Naive B cell (primary cell): ENCODE measurements at regions not wholly inside any gene's neighbourhood (a gene's known extent, or its start where the extent isn't known, plus 50 kb on each side); places are given as distances from the start of the nearest gene placed in this dataset.
A peak's percentile ranks its signal among the peaks of the same experiment; 100 is the strongest.

ENCODE experiments used
- ATAC-seq, 2 donors: fragments of 150-1000 bp; cut with Tn5 transposase; 2 replicates each; pipeline ENCODE4 v1.10.0; 2021; ENCODE audit warnings: low read depth in 2 of 2, mild to moderate bottlenecking in 2 of 2, moderate library complexity in 2 of 2
- DNase-seq: peaks from one replicate; pipeline ENCODE4 v3.0.0; 2022
- H3K27ac Mint-ChIP-seq, 6 donors: one replicate each; pipeline ENCODE4 v1.8.0; 2020 to 2022; ENCODE audit warnings: mild to moderate bottlenecking in 6 of 6, mixed read lengths in 6 of 6, moderate library complexity in 5 of 6, inconsistent platforms in 2 of 6
- H3K27me3 Mint-ChIP-seq, 3 donors: one replicate each; pipeline ENCODE4 v1.8.0; 2021 to 2022; ENCODE audit warnings: mixed read lengths in 3 of 3, mild to moderate bottlenecking in 1 of 3
- H3K36me3 Mint-ChIP-seq, 2 donors: one replicate each; pipeline ENCODE4 v1.8.0; 2020 to 2022; ENCODE audit warnings: mixed read lengths in 2 of 2, inconsistent platforms in 1 of 2, mild to moderate bottlenecking in 1 of 2
- H3K4me1 Mint-ChIP-seq, 3 donors: one replicate each; pipeline ENCODE4 v1.8.0; 2020 to 2022; ENCODE audit warnings: mixed read lengths in 3 of 3, inconsistent platforms in 1 of 3, mild to moderate bottlenecking in 1 of 3, moderate library complexity in 1 of 3
- H3K4me3 Mint-ChIP-seq, 8 donors: one replicate each; pipeline ENCODE4 v1.8.0; 2020 to 2022; ENCODE audit warnings: mild to moderate bottlenecking in 8 of 8, mixed read lengths in 8 of 8, moderate library complexity in 8 of 8, inconsistent platforms in 2 of 8
- H3K9me3 Mint-ChIP-seq, 7 donors: one replicate each; pipeline ENCODE4 v1.8.0; 2020 to 2022; ENCODE audit warnings: mixed read lengths in 7 of 7, mild to moderate bottlenecking in 5 of 7, inconsistent platforms in 2 of 7, moderate library complexity in 1 of 7

- no peaks in the 10 kb centered on the region for H3K4me1 Mint-ChIP-seq
- peaks cover 8 to 54% (median 31%) of the 10 kb centered on the region in 3 donors for H3K27me3 Mint-ChIP-seq
- H3K36me3 Mint-ChIP-seq: peaks cover 8 to 16% of the 10 kb centered on the region in 2 donors
Measured at GRCh38 chr7:32385316-32385956, 104.7 kb downstream of the LSM5 start.

GRCh38 chr7:32381024-32381601 lies 109.1 kb downstream of the LSM5 start:
- Mint-ChIP-seq H3K27me3 (peaks cover 16 to 49% (median 38%) of the 10 kb centered on the region in 3 donors), H3K36me3 (peaks cover 4 to 16% of the 10 kb centered on the region in 2 donors), H3K4me1 (no peaks in the 10 kb centered on the region), H3K9me3 (peaks cover 0 to 12% (median 5%) of the 10 kb centered on the region in 7 donors), H3K27ac (peak overlapping the region in 1 of 6 donors; percentile 1), H3K4me3 (no peak overlapping the region)
- DNase-seq (no peak), ATAC-seq (no peak)

More at GRCh38 chr7:32385316-32385956, 104.7 kb downstream of the LSM5 start:
- DNase-seq (no peak), ATAC-seq (no peak)
- Mint-ChIP-seq H3K27ac (no peak overlapping the region), H3K4me3 (no peak overlapping the region), H3K9me3 (peaks cover 0 to 12% (median 4%) of the 10 kb centered on the region in 7 donors)

- no peak overlapping the region for H3K27ac Mint-ChIP-seq
- peaks cover 16 to 39% (median 32%) of the 10 kb centered on the region in 3 donors for H3K27me3 Mint-ChIP-seq
- ATAC-seq (no peak), DNase-seq (no peak)
- no peaks in the 10 kb centered on the region for H3K4me1 Mint-ChIP-seq
- no peak overlapping the region for H3K4me3 Mint-ChIP-seq
- H3K9me3 Mint-ChIP-seq: peaks cover 0 to 12% (median 5%) of the 10 kb centered on the region in 7 donors
- peaks cover 4 to 16% of the 10 kb centered on the region in 2 donors for H3K36me3 Mint-ChIP-seq
Measured at GRCh38 chr7:32379510-32380112, 110.6 kb downstream of the LSM5 start.

- H3K9me3 Mint-ChIP-seq: peaks cover 0 to 12% (median 8%) of the 10 kb centered on the region in 7 donors
- H3K4me1 Mint-ChIP-seq: no peaks in the 10 kb centered on the region
- no peak overlapping the region for H3K4me3 Mint-ChIP-seq
- DNase-seq (no peak), ATAC-seq (no peak)
- H3K27ac Mint-ChIP-seq: no peak overlapping the region
- H3K36me3 Mint-ChIP-seq: peaks cover 4 to 16% of the 10 kb centered on the region in 2 donors
- peaks cover 16 to 33% (median 30%) of the 10 kb centered on the region in 3 donors for H3K27me3 Mint-ChIP-seq
Measured at GRCh38 chr7:32378988-32379387, 111.2 kb downstream of the LSM5 start.

GRCh38 chr7:32364581-32364980 lies 125.6 kb downstream of the LSM5 start:
- peaks cover 15 to 26% (median 19%) of the 10 kb centered on the region in 3 donors for H3K27me3 Mint-ChIP-seq
- peaks cover 12 to 40% (median 17%) of the 10 kb centered on the region in 7 donors for H3K9me3 Mint-ChIP-seq
- no peak overlapping the region for H3K27ac Mint-ChIP-seq
- H3K36me3 Mint-ChIP-seq: peaks cover 8 to 20% of the 10 kb centered on the region in 2 donors
- no peak for DNase-seq
- no peaks in the 10 kb centered on the region for H3K4me1 Mint-ChIP-seq
- no peak for ATAC-seq
- no peak overlapping the region for H3K4me3 Mint-ChIP-seq

GRCh38 chr7:32360127-32360526 lies 130.1 kb downstream of the LSM5 start:
- Mint-ChIP-seq H3K36me3 (no peaks in the 10 kb centered on the region), H3K4me3 (no peak overlapping the region), H3K9me3 (peaks cover 0 to under 1% (median 0%) of the 10 kb centered on the region in 7 donors), H3K27me3 (peaks cover 20 to 28% (median 20%) of the 10 kb centered on the region in 3 donors), H3K27ac (no peak overlapping the region), H3K4me1 (no peaks in the 10 kb centered on the region)
- ATAC-seq (no peak), DNase-seq (no peak)

GRCh38 chr7:32357535-32358277 lies 132.5 kb downstream of the LSM5 start:
- no peaks in the 10 kb centered on the region for H3K4me1 Mint-ChIP-seq
- ATAC-seq: no peak
- DNase-seq: no peak
- no peaks in the 10 kb centered on the region for H3K9me3 Mint-ChIP-seq
- no peaks in the 10 kb centered on the region for H3K36me3 Mint-ChIP-seq
- no peak overlapping the region for H3K4me3 Mint-ChIP-seq
- H3K27me3 Mint-ChIP-seq: peaks cover 20 to 28% (median 24%) of the 10 kb centered on the region in 3 donors
- H3K27ac Mint-ChIP-seq: no peak overlapping the region

GRCh38 chr7:32347244-32347828 lies 142.8 kb downstream of the LSM5 start:
- Mint-ChIP-seq H3K4me1 (no peaks in the 10 kb centered on the region), H3K27me3 (peaks cover 0 to 7% (median 6%) of the 10 kb centered on the region in 3 donors)

GRCh38 chr7:32346253-32346652 lies 143.9 kb downstream of the LSM5 start:
- DNase-seq (no peak), ATAC-seq (no peak)
- Mint-ChIP-seq H3K4me3 (no peak overlapping the region), H3K36me3 (no peaks in the 10 kb centered on the region), H3K9me3 (peaks cover 2 to 31% (median 8%) of the 10 kb centered on the region in 7 donors), H3K27ac (no peak overlapping the region), H3K27me3 (peaks cover 0 to 7% (median 6%) of the 10 kb centered on the region in 3 donors), H3K4me1 (no peaks in the 10 kb centered on the region)

More at GRCh38 chr7:32347244-32347828, 142.8 kb downstream of the LSM5 start:
- Mint-ChIP-seq H3K4me3 (no peak overlapping the region), H3K27ac (no peak overlapping the region), H3K36me3 (no peaks in the 10 kb centered on the region), H3K9me3 (peaks cover 2 to 31% (median 8%) of the 10 kb centered on the region in 7 donors)
- DNase-seq (no peak), ATAC-seq (no peak)

- H3K27ac Mint-ChIP-seq: no peak overlapping the region
- H3K4me3 Mint-ChIP-seq: no peak overlapping the region
- no peak for DNase-seq
- no peaks in the 10 kb centered on the region for H3K36me3 Mint-ChIP-seq
- ATAC-seq: no peak
- H3K4me1 Mint-ChIP-seq: no peaks in the 10 kb centered on the region
- H3K27me3 Mint-ChIP-seq: peaks cover 5 to 23% (median 6%) of the 10 kb centered on the region in 3 donors
- H3K9me3 Mint-ChIP-seq: peaks cover 5 to 19% (median 11%) of the 10 kb centered on the region in 7 donors
Measured at GRCh38 chr7:32336726-32337125, 153.5 kb downstream of the LSM5 start.

GRCh38 chr7:32335107-32335506 lies 155.1 kb downstream of the LSM5 start:
- Mint-ChIP-seq H3K4me3 (no peak overlapping the region), H3K9me3 (peaks cover 11 to 26% (median 14%) of the 10 kb centered on the region in 7 donors), H3K4me1 (no peaks in the 10 kb centered on the region), H3K27me3 (peaks cover 5 to 23% (median 6%) of the 10 kb centered on the region in 3 donors), H3K27ac (no peak overlapping the region), H3K36me3 (no peaks in the 10 kb centered on the region)
- ATAC-seq (no peak), DNase-seq (no peak)

- Mint-ChIP-seq H3K27ac (no peak overlapping the region), H3K27me3 (peaks cover 0 to 6% (median 0%) of the 10 kb centered on the region in 3 donors), H3K4me3 (no peak overlapping the region), H3K4me1 (no peaks in the 10 kb centered on the region), H3K9me3 (peaks cover 11 to 26% (median 11%) of the 10 kb centered on the region in 7 donors), H3K36me3 (no peaks in the 10 kb centered on the region)
- no peak for DNase-seq
- ATAC-seq: no peak
Measured at GRCh38 chr7:32330602-32331001, 159.6 kb downstream of the LSM5 start.

GRCh38 chr7:32326078-32326477 lies 164.1 kb downstream of the LSM5 start:
- no peak overlapping the region for H3K4me3 Mint-ChIP-seq

More at GRCh38 chr7:32326078-32326477, 164.1 kb downstream of the LSM5 start:
- no peaks in the 10 kb centered on the region for H3K36me3 Mint-ChIP-seq
- H3K4me1 Mint-ChIP-seq: no peaks in the 10 kb centered on the region
- H3K27me3 Mint-ChIP-seq: peaks cover under 1 to 11% (median 7%) of the 10 kb centered on the region in 3 donors
- peaks cover 0 to 6% (median 0%) of the 10 kb centered on the region in 7 donors for H3K9me3 Mint-ChIP-seq
- no peak for DNase-seq
- no peak overlapping the region for H3K27ac Mint-ChIP-seq
- ATAC-seq: no peak
